IPS-20b (cell line): ENCODE measurements at regions not wholly inside any gene's neighbourhood (a gene's known extent, or its start where the extent isn't known, plus 50 kb on each side); places are given as distances from the start of the nearest gene placed in this dataset.

ENCODE experiments used
- H3K27ac ChIP-seq: one replicate; pipeline ENCODE4 v1.5.1; 2013; ENCODE audit warnings: low read length
- H3K27me3 ChIP-seq: 2 replicates; pipeline ENCODE4 v1.6.1; 2013; ENCODE audit warnings: mild to moderate bottlenecking, low read length, inconsistent platforms; ENCODE audit not compliant: insufficient read depth
- H3K36me3 ChIP-seq: 2 replicates; pipeline ENCODE4 v1.6.1; 2013; ENCODE audit warnings: low read depth, mild to moderate bottlenecking, inconsistent platforms, low read length, moderate library complexity; ENCODE audit not compliant: insufficient read depth
- H3K4me1 ChIP-seq: 2 replicates; pipeline ENCODE4 v1.6.1; 2013; ENCODE audit warnings: mild to moderate bottlenecking, control low read depth, inconsistent platforms, low read length, moderate library complexity; ENCODE audit not compliant: insufficient read depth
- H3K4me3 ChIP-seq: 2 replicates; pipeline ENCODE4 v1.5.1; 2013; ENCODE audit warnings: mild to moderate bottlenecking, low read length, inconsistent platforms
- H3K9ac ChIP-seq: 2 replicates; pipeline ENCODE4 v1.6.1; 2013; ENCODE audit warnings: low read depth, mild to moderate bottlenecking, inconsistent platforms, low read length, moderate library complexity
- H3K9me3 ChIP-seq: 2 replicates; pipeline ENCODE4 v1.6.1; 2013; ENCODE audit warnings: mild to moderate bottlenecking, low read depth, low read length, inconsistent platforms; ENCODE audit not compliant: insufficient read depth

- Histone ChIP-seq H3K9ac (no peak overlapping the region), H3K27me3 (no peaks in the 10 kb centered on the region), H3K27ac (no peak overlapping the region), H3K4me1 (no peaks in the 10 kb centered on the region), H3K4me3 (no peak overlapping the region), H3K36me3 (no peaks in the 10 kb centered on the region), H3K9me3 (no peaks in the 10 kb centered on the region)
Measured at GRCh38 chr5:30051976-30052375, 1141.5 kb upstream of the CDH6 start.

GRCh38 chr5:30050056-30050815, 1143.2 kb upstream of the CDH6 start:
- Histone ChIP-seq H3K9ac (no peak overlapping the region), H3K27me3 (no peaks in the 10 kb centered on the region), H3K4me1 (no peaks in the 10 kb centered on the region), H3K9me3 (no peaks in the 10 kb centered on the region), H3K4me3 (no peak overlapping the region), H3K36me3 (no peaks in the 10 kb centered on the region), H3K27ac (no peak overlapping the region)

GRCh38 chr5:30042677-30043076, 1150.8 kb upstream of the CDH6 start:
- Histone ChIP-seq H3K4me1 (no peaks in the 10 kb centered on the region), H3K27ac (no peak overlapping the region), H3K4me3 (no peak overlapping the region), H3K9me3 (no peaks in the 10 kb centered on the region), H3K36me3 (no peaks in the 10 kb centered on the region), H3K9ac (no peak overlapping the region), H3K27me3 (no peaks in the 10 kb centered on the region)

- H3K4me3 ChIP-seq, result no peak overlapping the region
- no peak overlapping the region for H3K9ac ChIP-seq
- no peak overlapping the region for H3K27ac ChIP-seq
- no peaks in the 10 kb centered on the region for H3K36me3 ChIP-seq
- H3K27me3 ChIP-seq, result no peaks in the 10 kb centered on the region
- H3K4me1 ChIP-seq, result no peaks in the 10 kb centered on the region
- H3K9me3 ChIP-seq, result no peaks in the 10 kb centered on the region
Measured at GRCh38 chr5:30041831-30042385, 1151.6 kb upstream of the CDH6 start.

GRCh38 chr5:30041291-30041690, 1152.2 kb upstream of the CDH6 start:
- Histone ChIP-seq H3K4me3 (no peak overlapping the region), H3K9me3 (no peaks in the 10 kb centered on the region), H3K27me3 (no peaks in the 10 kb centered on the region), H3K36me3 (no peaks in the 10 kb centered on the region), H3K9ac (no peak overlapping the region), H3K4me1 (no peaks in the 10 kb centered on the region), H3K27ac (no peak overlapping the region)

- Histone ChIP-seq H3K4me3 (no peak overlapping the region), H3K36me3 (no peaks in the 10 kb centered on the region), H3K27ac (no peak overlapping the region)
Measured at GRCh38 chr5:30040488-30041118, 1152.9 kb upstream of the CDH6 start.

GRCh38 chr5:30039379-30039778, 1154.1 kb upstream of the CDH6 start:
- no peaks in the 10 kb centered on the region for H3K27me3 ChIP-seq
- no peaks in the 10 kb centered on the region for H3K36me3 ChIP-seq
- no peaks in the 10 kb centered on the region; the same call in 1 of the 2 replicates for H3K9me3 ChIP-seq
- no peak overlapping the region for H3K4me3 ChIP-seq
- no peak overlapping the region for H3K9ac ChIP-seq
- no peak overlapping the region for H3K27ac ChIP-seq
- H3K4me1 ChIP-seq, result no peaks in the 10 kb centered on the region

More at GRCh38 chr5:30040488-30041118, 1152.9 kb upstream of the CDH6 start:
- Histone ChIP-seq H3K9ac (no peak overlapping the region), H3K9me3 (no peaks in the 10 kb centered on the region; the same call in 1 of the 2 replicates), H3K27me3 (no peaks in the 10 kb centered on the region), H3K4me1 (no peaks in the 10 kb centered on the region)

GRCh38 chr5:30034870-30035269, 1158.6 kb upstream of the CDH6 start:
- no peaks in the 10 kb centered on the region for H3K36me3 ChIP-seq
- H3K27me3 ChIP-seq, result no peaks in the 10 kb centered on the region
- no peak overlapping the region for H3K27ac ChIP-seq
- H3K9ac ChIP-seq, result no peak overlapping the region
- H3K9me3 ChIP-seq, result no peaks in the 10 kb centered on the region; the same call in 1 of the 2 replicates
- H3K4me3 ChIP-seq, result no peak overlapping the region
- H3K4me1 ChIP-seq, result no peaks in the 10 kb centered on the region

- H3K9me3 ChIP-seq, result no peaks in the 10 kb centered on the region
- H3K9ac ChIP-seq, result no peak overlapping the region
- H3K27ac ChIP-seq, result no peak overlapping the region
- H3K27me3 ChIP-seq, result no peaks in the 10 kb centered on the region
- no peaks in the 10 kb centered on the region for H3K4me1 ChIP-seq
- no peak overlapping the region for H3K4me3 ChIP-seq
- H3K36me3 ChIP-seq, result no peaks in the 10 kb centered on the region
Measured at GRCh38 chr5:30030101-30030500, 1163.4 kb upstream of the CDH6 start.

- H3K4me3 ChIP-seq, result no peak overlapping the region
- H3K36me3 ChIP-seq, result no peaks in the 10 kb centered on the region
- no peak overlapping the region for H3K27ac ChIP-seq
- no peak overlapping the region for H3K9ac ChIP-seq
- no peaks in the 10 kb centered on the region for H3K27me3 ChIP-seq
- no peaks in the 10 kb centered on the region for H3K4me1 ChIP-seq
- H3K9me3 ChIP-seq, result no peaks in the 10 kb centered on the region
Measured at GRCh38 chr5:30001826-30002225, 1191.7 kb upstream of the CDH6 start.

GRCh38 chr5:30000231-30000630, 1193.3 kb upstream of the CDH6 start:
- Histone ChIP-seq H3K9me3 (no peaks in the 10 kb centered on the region), H3K4me1 (no peaks in the 10 kb centered on the region), H3K36me3 (no peaks in the 10 kb centered on the region), H3K27ac (no peak overlapping the region), H3K27me3 (no peaks in the 10 kb centered on the region), H3K4me3 (no peak overlapping the region), H3K9ac (no peak overlapping the region)

GRCh38 chr5:29995154-29995553, 1198.3 kb upstream of the CDH6 start:
- no peak overlapping the region for H3K4me3 ChIP-seq
- no peaks in the 10 kb centered on the region for H3K36me3 ChIP-seq
- no peaks in the 10 kb centered on the region for H3K4me1 ChIP-seq
- H3K27ac ChIP-seq, result no peak overlapping the region
- H3K27me3 ChIP-seq, result no peaks in the 10 kb centered on the region
- no peak overlapping the region for H3K9ac ChIP-seq
- H3K9me3 ChIP-seq, result no peaks in the 10 kb centered on the region
